HG02588 (cell line): ENCODE measurements at regions not wholly inside any gene's neighbourhood (a gene's known extent, or its start where the extent isn't known, plus 50 kb on each side); places are given as distances from the start of the nearest gene placed in this dataset.
"Not testable (repeated sequence)": the region's sequence is repeated elsewhere in the genome, so short reads cannot be mapped to it uniquely, and the experiment has no call there.

Source experiments
- ATAC-seq: cut with Tn5 transposase; IDR thresholded peaks from one replicate; pipeline ENCODE4 v1.9.1; 2021; ENCODE audit warnings: mild to moderate bottlenecking, moderate library complexity; ENCODE audit not compliant: unreplicated experiment

- no peak for ATAC-seq
Observed at GRCh38 chr1:182003953-182004586, 57.4 kb downstream of the ZNF648 start.

- no peak for ATAC-seq
Observed at GRCh38 chr1:182003025-182003725, 58.3 kb downstream of the ZNF648 start.

- ATAC-seq = no peak
Observed at GRCh38 chr1:182002570-182002969, 58.9 kb downstream of the ZNF648 start.

GRCh38 chr1:181998858-181999257 is 62.7 kb downstream of the ZNF648 start:
- ATAC-seq = no peak

- ATAC-seq = no peak
Observed at GRCh38 chr1:181992072-181992471, 69.4 kb downstream of the ZNF648 start.

GRCh38 chr1:181990728-181991127 is 70.8 kb downstream of the ZNF648 start:
- ATAC-seq = no peak

- ATAC-seq = no peak
Observed at GRCh38 chr1:181989261-181989920, 72.1 kb downstream of the ZNF648 start.

- ATAC-seq = no peak
Observed at GRCh38 chr1:181987996-181988395, 73.5 kb downstream of the ZNF648 start.

- no peak for ATAC-seq
Observed at GRCh38 chr1:181987334-181987895, 74.1 kb downstream of the ZNF648 start.

GRCh38 chr1:181986907-181987305 is 74.6 kb downstream of the ZNF648 start:
- ATAC-seq = no peak

GRCh38 chr1:181985936-181986906 is 75.3 kb downstream of the ZNF648 start:
- no peak for ATAC-seq

- no peak for ATAC-seq
Observed at GRCh38 chr1:181985281-181985680, 76.2 kb downstream of the ZNF648 start.

GRCh38 chr1:181984006-181984405 is 77.5 kb downstream of the ZNF648 start:
- no peak for ATAC-seq

GRCh38 chr1:181981821-181982220 is 79.7 kb downstream of the ZNF648 start:
- no peak for ATAC-seq

- no peak for ATAC-seq
Observed at GRCh38 chr1:181972256-181972655, 89.3 kb downstream of the ZNF648 start.

GRCh38 chr1:181971424-181971823 is 90.1 kb downstream of the ZNF648 start:
- no peak for ATAC-seq

- no peak for ATAC-seq
Observed at GRCh38 chr1:181969902-181970301, 91.6 kb downstream of the ZNF648 start.

GRCh38 chr1:181954696-181955095 is 106.8 kb downstream of the ZNF648 start:
- ATAC-seq = not testable (repeated sequence)

GRCh38 chr1:181954178-181954577 is 107.3 kb downstream of the ZNF648 start:
- ATAC-seq = not testable (repeated sequence)

- no peak for ATAC-seq
Observed at GRCh38 chr1:181953596-181953995, 107.9 kb downstream of the ZNF648 start.

- no peak for ATAC-seq
Observed at GRCh38 chr1:181951213-181951612, 110.3 kb downstream of the ZNF648 start.
